ENCODE measurements at regions not wholly inside any gene's neighbourhood (a gene's known extent, or its start where the extent isn't known, plus 50 kb on each side); places are given as distances from the start of the nearest gene placed in this dataset.

DNA sequence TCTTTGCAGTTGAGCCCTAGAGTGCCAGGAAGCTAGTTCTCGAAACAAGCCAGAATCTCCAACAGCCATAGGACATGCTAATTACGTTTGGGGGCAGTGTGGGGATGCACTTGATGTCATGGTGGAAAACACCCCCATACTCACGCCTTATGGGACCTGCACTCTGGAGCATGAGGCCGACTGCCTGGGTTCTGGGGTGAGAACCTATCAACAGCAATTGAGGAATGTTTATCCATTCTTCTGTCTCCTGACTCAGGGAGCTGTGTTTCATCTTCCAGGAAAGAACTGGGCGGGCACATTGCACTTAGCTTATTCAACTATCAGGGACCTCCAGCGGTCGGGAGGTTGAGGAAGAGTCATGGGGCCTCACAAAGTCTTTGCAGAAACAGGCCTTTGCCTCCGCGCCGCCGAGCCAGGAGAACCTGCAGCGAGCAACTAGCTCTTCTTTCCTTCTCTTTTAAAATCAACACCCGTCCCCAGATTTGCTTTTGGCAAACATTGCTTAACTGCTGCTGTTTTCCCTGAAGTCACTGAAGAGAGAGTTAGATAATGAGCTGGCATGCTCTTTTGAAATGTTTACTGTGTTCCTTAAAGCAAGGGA lies 226.1 kb upstream of the DIO3 start:
- Histone ChIP-seq H3K4me2 (ENCODE audit: insufficient read depth, low read length) (no peak overlapping the region), H3K9me1 (replicated peaks; ENCODE audit: control insufficient read depth, extremely low read depth, insufficient read depth, low read length) (no peaks in the 10 kb centered on the region), H3K4me3 (replicated peaks in 1 of 3; ENCODE audit: insufficient read depth in 1 of 3, low read depth in 1 of 3, low read length in 3 of 3) (no peak overlapping the region), H2AFZ (ENCODE audit: low read depth, low read length) (no peak overlapping the region), H3K4me1 (ENCODE audit: control insufficient read depth, extremely low read depth, insufficient read depth, low read length) (no peaks in the 10 kb centered on the region), H3K27me3 (ENCODE audit: control insufficient read depth in 2 of 2, insufficient read depth in 2 of 2, low read length in 2 of 2) (peaks cover 0 to 2% of the 10 kb centered on the region in 2 experiments), H3K9ac (replicated peaks; ENCODE audit: extremely low read depth, insufficient read depth, low read length) (no peak overlapping the region), H4K20me1 (replicated peaks; ENCODE audit: control insufficient read depth, extremely low read depth, insufficient read depth, low read length) (no peaks in the 10 kb centered on the region), H3K36me3 (ENCODE audit: control insufficient read depth in 2 of 2, extremely low read depth in 1 of 2, insufficient read depth in 2 of 2, low read length in 2 of 2) (no peaks in the 10 kb centered on the region), H3K27ac (ENCODE audit: insufficient read depth, low read depth, low read length) (no peak overlapping the region), H3K9me3 (replicated peaks; ENCODE audit: control insufficient read depth, insufficient read depth, low read length) (no peaks in the 10 kb centered on the region), H3K79me2 (ENCODE audit: control insufficient read depth, insufficient read depth, low read length) (no peaks in the 10 kb centered on the region)
- FAIRE-seq = no peak
- no peak for DNase-seq (ENCODE audit: low read depth, low spot score)
- TF ChIP-seq MYC (IDR thresholded peaks at IDR 0.05; ENCODE audit: low read depth, low read length) = no peak
- no peak for TF ChIP-seq EZH2 (IDR thresholded peaks at IDR 0.05; ENCODE audit: borderline replicate concordance, low read depth, low read length, severe bottlenecking)
- no peak for TF ChIP-seq POLR2AphosphoS5 (IDR thresholded peaks at IDR 0.05; ENCODE audit: insufficient read depth, low read depth, low read length)
- TF ChIP-seq, protein P1, sequence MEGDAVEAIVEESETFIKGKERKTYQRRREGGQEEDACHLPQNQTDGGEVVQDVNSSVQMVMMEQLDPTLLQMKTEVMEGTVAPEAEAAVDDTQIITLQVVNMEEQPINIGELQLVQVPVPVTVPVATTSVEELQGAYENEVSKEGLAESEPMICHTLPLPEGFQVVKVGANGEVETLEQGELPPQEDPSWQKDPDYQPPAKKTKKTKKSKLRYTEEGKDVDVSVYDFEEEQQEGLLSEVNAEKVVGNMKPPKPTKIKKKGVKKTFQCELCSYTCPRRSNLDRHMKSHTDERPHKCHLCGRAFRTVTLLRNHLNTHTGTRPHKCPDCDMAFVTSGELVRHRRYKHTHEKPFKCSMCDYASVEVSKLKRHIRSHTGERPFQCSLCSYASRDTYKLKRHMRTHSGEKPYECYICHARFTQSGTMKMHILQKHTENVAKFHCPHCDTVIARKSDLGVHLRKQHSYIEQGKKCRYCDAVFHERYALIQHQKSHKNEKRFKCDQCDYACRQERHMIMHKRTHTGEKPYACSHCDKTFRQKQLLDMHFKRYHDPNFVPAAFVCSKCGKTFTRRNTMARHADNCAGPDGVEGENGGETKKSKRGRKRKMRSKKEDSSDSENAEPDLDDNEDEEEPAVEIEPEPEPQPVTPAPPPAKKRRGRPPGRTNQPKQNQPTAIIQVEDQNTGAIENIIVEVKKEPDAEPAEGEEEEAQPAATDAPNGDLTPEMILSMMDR (IDR thresholded peaks at IDR 0.05; ENCODE audit: extremely low read depth in 1 of 2, insufficient read depth in 1 of 2, low read depth in 1 of 2, low read length in 2 of 2) = no peak
- no peak for TF ChIP-seq FOS (IDR thresholded peaks at IDR 0.05; ENCODE audit: borderline replicate concordance, insufficient read depth, low read length)
- TF ChIP-seq, protein P2, sequence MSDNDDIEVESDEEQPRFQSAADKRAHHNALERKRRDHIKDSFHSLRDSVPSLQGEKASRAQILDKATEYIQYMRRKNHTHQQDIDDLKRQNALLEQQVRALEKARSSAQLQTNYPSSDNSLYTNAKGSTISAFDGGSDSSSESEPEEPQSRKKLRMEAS (IDR thresholded peaks at IDR 0.05; ENCODE audit: insufficient read depth, insufficient read length) = no peak
- TF ChIP-seq POLR2A (IDR thresholded peaks at IDR 0.05; ENCODE audit: low read depth, low read length) = no peak
- TF ChIP-seq GATA2 (IDR thresholded peaks at IDR 0.05; ENCODE audit: insufficient read depth, insufficient read length, low read depth, low read length) = no peak
- no peak for TF ChIP-seq JUN (IDR thresholded peaks at IDR 0.05; ENCODE audit: borderline replicate concordance, insufficient read depth, insufficient read length, low read depth)
- no TSS peak for BruUV-seq (replicated peaks)
- dilution Hi-C loops (cut with MboI; ENCODE audit: extremely low pct_ligation_motif_present, low sequenced_read_pairs) (no loop called here), intact Hi-C loops (cut with micrococcal nuclease) (no loop called here)
- CTCF ChIA-PET = no interaction called here
- POLR2A ChIA-PET = no interaction called here

All from endothelial cell of umbilical vein (primary cell).